ENCODE measurements at regions not wholly inside any gene's neighbourhood (a gene's known extent, or its start where the extent isn't known, plus 50 kb on each side); places are given as distances from the start of the nearest gene placed in this dataset.

DNA sequence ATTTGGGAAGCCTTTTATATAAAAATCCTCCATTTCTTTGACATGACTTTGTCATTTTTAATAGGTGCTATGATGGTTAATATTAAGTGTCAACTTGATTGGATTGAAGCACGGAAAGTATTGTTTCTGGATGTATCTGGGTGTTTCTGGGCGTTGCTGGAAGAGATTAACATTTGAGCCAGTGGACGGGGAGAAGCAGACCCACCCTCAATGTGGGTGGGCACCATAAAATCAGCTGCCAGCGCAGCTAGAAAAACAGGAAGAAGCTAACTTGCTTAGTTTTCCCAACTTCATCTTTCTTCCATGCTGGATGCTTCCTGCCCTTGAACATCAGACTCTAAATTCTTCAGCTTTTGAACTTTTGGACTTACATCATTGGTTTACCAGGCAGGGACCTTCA, 1003.0 kb downstream of the SORCS3 start:
- Mint-ChIP-seq H3K36me3 (no peaks in the 10 kb centered on the region), H3K9me3 (ENCODE audit: low read depth) (peaks cover 2% of the 10 kb centered on the region), H3K4me3 (no peak overlapping the region), H3K27me3 (no peaks in the 10 kb centered on the region), H3K4me1 (no peaks in the 10 kb centered on the region), H3K27ac (no peak overlapping the region)
- ATAC-seq (no peak), DNase-seq (no peak)
- CTCF ChIA-PET: no interaction called here

DNA sequence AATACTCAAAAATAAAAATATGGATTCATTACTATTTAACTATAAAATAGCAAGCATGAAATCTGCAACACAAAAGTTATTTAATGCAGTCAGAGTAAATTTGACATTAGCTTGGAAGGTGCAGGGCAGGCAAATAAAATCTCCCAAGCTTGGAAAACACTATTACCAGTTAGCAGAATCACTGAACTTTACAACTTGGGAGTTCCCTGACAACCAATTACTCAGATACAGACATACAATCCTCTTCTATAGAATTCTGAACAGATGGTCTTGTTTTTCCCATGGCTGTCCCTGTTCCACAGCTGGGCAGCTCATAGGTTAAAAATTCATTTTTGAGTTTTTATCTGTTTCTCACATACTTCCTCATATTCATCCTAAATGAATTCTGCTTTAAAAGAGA, 1002.6 kb downstream of the SORCS3 start:
- no peak overlapping the region for H3K27ac Mint-ChIP-seq
- H3K36me3 Mint-ChIP-seq: no peaks in the 10 kb centered on the region
- H3K9me3 Mint-ChIP-seq (ENCODE audit: low read depth): peaks cover 2% of the 10 kb centered on the region
- H3K4me1 Mint-ChIP-seq: no peaks in the 10 kb centered on the region
- H3K4me3 Mint-ChIP-seq: no peak overlapping the region
- CTCF ChIA-PET: no interaction called here
- no peaks in the 10 kb centered on the region for H3K27me3 Mint-ChIP-seq
- ATAC-seq (no peak), DNase-seq (no peak)

- no peak for DNase-seq
- H3K27ac Mint-ChIP-seq: no peak overlapping the region
- peaks cover 8% of the 10 kb centered on the region for H3K9me3 Mint-ChIP-seq (ENCODE audit: low read depth)
- no peaks in the 10 kb centered on the region for H3K4me1 Mint-ChIP-seq
- no peak overlapping the region for H3K4me3 Mint-ChIP-seq
- ATAC-seq: no peak
- CTCF ChIA-PET: no interaction called here
- H3K36me3 Mint-ChIP-seq: no peaks in the 10 kb centered on the region
- no peaks in the 10 kb centered on the region for H3K27me3 Mint-ChIP-seq
Measured at GRCh38 chr10:105634281-105634680, 993.2 kb downstream of the SORCS3 start.

DNA sequence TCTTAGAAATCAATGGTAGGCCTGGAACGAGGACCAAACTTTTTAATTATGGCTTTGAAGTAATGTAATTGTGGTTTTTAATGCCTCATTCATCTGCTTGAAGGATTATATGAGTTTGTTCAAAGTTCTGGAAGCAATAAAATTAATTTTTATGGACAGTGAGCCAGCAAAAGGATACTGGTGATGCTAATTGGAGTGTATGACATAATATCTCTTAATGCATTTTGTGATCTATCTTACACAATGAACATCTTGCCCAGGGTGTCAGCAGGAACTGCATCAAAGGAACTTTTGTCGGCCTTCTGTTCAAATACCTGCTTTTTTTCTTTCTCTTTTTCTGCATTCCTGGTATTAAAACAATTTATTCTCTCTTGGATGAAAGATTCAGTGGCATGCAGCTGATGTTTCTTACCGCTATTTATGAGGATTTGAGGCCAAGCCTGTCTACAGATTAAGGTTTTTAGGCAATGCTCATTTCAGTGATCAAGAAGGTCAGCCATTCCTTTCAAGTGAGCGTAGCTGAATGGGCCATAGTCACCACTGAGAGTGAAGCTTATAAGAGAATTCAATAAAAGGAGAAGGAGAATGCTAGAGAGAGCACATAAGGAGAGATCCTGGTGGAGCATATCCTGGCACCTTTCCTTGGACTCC, 974.8 kb downstream of the SORCS3 start:
- Mint-ChIP-seq H3K27ac (no peak overlapping the region), H3K27me3 (no peaks in the 10 kb centered on the region), H3K4me1 (no peaks in the 10 kb centered on the region), H3K36me3 (no peaks in the 10 kb centered on the region), H3K4me3 (no peak overlapping the region), H3K9me3 (ENCODE audit: low read depth) (peaks cover 7% of the 10 kb centered on the region)
- DNase-seq: no peak
- CTCF ChIA-PET: no interaction called here
- ATAC-seq: no peak

DNA sequence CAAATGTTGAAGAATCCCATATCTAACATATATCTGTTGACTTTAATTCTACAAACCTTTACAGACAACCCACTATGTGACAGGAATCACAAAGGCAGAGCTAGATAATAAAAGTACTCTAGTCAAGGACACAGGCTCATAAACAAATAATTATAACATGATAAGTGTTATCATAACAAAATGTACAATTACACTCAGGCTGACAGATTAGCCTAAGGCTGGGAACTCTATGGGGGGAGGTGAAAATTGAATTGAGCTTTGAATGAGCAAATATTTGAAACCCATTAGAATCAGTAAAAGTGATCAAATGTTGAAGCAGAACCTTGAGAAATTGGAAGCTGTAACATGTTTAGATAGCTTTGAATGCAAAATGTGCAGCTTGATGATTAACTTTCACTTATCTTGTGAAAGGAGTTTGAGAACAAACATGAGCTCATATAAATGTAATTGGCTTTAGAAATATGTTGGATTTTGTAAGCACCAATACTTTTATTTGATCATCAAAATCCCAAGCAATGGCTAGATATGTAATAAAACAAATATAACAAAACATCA, 970.2 kb downstream of the SORCS3 start:
- DNase-seq (no peak), ATAC-seq (no peak)
- no peaks in the 10 kb centered on the region for H3K27me3 Mint-ChIP-seq
- CTCF ChIA-PET: no interaction called here
- H3K4me1 Mint-ChIP-seq: no peaks in the 10 kb centered on the region
- H3K36me3 Mint-ChIP-seq: no peaks in the 10 kb centered on the region
- H3K4me3 Mint-ChIP-seq: no peak overlapping the region
- H3K27ac Mint-ChIP-seq: no peak overlapping the region
- H3K9me3 Mint-ChIP-seq (ENCODE audit: low read depth): peaks cover 7% of the 10 kb centered on the region

DNA sequence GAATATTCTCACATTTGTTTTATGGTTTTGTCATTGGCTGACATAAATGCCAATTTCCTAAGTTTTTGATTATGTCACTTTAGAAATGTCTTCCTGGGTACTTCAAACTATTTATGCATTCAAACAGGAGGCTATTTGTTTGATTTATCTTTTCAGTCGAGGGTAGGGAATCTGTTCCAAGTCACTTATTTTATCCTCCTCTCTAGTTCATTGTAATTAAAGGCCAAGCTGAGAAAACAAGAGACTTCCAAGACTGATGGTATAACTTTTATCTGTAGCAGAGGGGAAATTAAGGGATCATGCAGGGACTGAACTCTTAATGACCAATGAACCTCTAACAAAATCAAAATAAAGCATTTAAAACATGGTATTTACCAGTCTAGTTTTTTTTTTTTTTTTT, 968.4 kb downstream of the SORCS3 start:
- H3K27ac Mint-ChIP-seq: no peak overlapping the region
- no peak for DNase-seq
- no peaks in the 10 kb centered on the region for H3K4me1 Mint-ChIP-seq
- H3K9me3 Mint-ChIP-seq (ENCODE audit: low read depth): peaks cover 7% of the 10 kb centered on the region
- no peaks in the 10 kb centered on the region for H3K36me3 Mint-ChIP-seq
- CTCF ChIA-PET: no interaction called here
- H3K27me3 Mint-ChIP-seq: no peaks in the 10 kb centered on the region
- no peak for ATAC-seq
- H3K4me3 Mint-ChIP-seq: no peak overlapping the region

DNA sequence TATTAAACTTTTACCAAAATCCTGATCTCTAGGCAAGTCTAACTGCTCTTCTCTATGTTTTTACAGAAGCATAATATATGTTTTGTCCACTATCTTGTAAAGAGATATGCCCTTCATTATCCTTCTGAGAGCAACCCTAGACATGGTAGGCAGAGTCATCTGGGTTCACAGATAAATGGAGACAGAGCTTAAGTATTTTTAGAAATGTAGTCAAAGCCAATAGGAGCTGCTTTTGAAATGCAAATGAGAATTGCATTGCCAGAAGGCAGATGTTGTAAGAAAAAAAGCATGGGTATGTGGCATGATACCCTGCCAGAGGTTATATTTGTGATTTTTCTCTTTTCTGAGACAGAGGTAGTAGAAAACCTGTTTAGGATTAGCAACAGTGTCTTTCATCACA, 964.8 kb downstream of the SORCS3 start:
- ATAC-seq: no peak
- H3K27me3 Mint-ChIP-seq: no peaks in the 10 kb centered on the region
- CTCF ChIA-PET: no interaction called here

DNA sequence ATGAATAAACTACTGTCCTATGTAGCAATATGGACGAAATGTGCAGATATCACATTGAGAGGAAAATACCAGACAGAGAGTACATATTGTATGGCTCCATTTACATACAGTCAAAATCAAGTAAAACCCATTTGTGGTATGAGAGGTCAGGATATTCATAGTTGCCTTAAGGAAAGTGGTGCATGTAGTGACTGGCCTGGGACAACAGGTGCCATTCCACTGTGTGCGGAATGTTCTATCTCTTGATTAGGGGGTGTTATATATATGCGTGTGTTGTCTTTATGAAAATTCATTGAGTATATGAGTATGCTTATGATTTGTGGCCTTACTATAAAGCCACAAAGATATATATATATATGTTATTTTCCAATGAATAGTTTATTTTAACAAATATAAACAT, 964.0 kb downstream of the SORCS3 start:
- Mint-ChIP-seq H3K4me1 (no peaks in the 10 kb centered on the region), H3K36me3 (no peaks in the 10 kb centered on the region), H3K4me3 (no peak overlapping the region), H3K9me3 (ENCODE audit: low read depth) (peaks cover 6% of the 10 kb centered on the region), H3K27me3 (no peaks in the 10 kb centered on the region), H3K27ac (no peak overlapping the region)
- DNase-seq (no peak), ATAC-seq (no peak)
- CTCF ChIA-PET: no interaction called here

More for the DNA sequence above, 964.8 kb downstream of the SORCS3 start:
- Mint-ChIP-seq H3K36me3 (no peaks in the 10 kb centered on the region), H3K4me3 (no peak overlapping the region), H3K9me3 (ENCODE audit: low read depth) (peaks cover 8% of the 10 kb centered on the region), H3K4me1 (no peaks in the 10 kb centered on the region), H3K27ac (no peak overlapping the region)
- DNase-seq: no peak

DNA sequence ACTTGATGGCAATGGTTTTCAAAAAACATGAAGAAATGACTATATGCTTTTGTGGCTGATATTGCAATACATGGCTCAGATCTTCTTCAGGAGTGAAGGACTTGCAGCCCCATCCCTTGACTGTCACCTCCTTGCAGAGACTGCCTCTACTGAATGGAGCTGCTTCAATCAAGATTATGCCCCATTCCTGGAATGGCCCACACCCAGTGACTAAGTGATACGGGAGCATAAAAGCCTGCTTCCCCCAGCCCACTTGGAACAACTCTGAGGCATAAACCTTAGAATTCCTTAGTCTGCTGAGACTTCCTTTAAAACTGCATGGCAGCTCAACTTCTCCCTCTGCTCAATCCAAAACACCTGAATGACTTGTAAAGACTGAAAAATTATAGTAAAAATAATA, 957.1 kb downstream of the SORCS3 start:
- no peaks in the 10 kb centered on the region for H3K4me1 Mint-ChIP-seq
- H3K36me3 Mint-ChIP-seq: no peaks in the 10 kb centered on the region
- H3K27me3 Mint-ChIP-seq: no peaks in the 10 kb centered on the region
- H3K27ac Mint-ChIP-seq: no peak overlapping the region
- CTCF ChIA-PET: no interaction called here
- no peak for DNase-seq
- ATAC-seq: no peak
- H3K4me3 Mint-ChIP-seq: no peak overlapping the region
- peaks cover 8% of the 10 kb centered on the region for H3K9me3 Mint-ChIP-seq (ENCODE audit: low read depth)

DNA sequence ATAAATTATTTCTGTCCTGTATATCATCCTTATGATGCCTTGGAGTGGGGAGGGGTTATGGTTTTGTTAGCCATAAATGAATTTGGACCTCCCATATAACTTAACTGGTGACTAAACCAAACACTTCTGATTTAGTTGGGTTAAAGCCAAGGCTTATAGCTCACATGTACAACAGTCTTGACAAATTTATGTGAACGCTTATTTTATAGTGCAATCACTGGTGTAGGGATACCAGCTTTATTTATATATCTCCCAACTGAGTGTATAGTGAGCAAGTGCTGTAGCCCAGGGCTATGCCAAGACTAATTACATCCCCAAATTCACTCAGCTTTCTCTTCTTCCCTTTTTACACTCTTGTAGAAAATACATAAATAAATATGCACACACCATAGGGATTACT, 956.2 kb downstream of the SORCS3 start:
- Mint-ChIP-seq H3K4me1 (no peaks in the 10 kb centered on the region), H3K36me3 (no peaks in the 10 kb centered on the region), H3K27ac (no peak overlapping the region), H3K27me3 (no peaks in the 10 kb centered on the region), H3K4me3 (no peak overlapping the region), H3K9me3 (ENCODE audit: low read depth) (peaks cover 4% of the 10 kb centered on the region)
- ATAC-seq: no peak
- CTCF ChIA-PET: no interaction called here
- no peak for DNase-seq

DNA sequence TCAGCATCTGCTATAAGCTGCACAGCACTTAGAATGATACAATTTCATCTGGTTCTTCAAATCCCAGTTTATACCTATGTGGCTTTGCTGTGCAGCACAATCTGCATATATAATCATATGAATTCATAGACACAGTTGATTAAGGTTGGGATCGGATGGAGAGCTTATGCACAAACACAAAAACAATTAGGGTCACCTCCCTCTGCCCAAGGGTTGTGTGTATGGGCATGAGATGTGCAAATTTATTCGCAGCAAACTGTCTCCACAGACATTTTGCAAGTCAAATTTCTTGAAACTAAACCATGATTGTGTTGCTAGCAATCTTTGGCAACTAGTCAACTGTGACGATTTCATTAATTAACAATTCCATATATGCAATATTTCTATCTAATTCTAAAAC, 955.7 kb downstream of the SORCS3 start:
- peaks cover 4% of the 10 kb centered on the region for H3K9me3 Mint-ChIP-seq (ENCODE audit: low read depth)
- H3K36me3 Mint-ChIP-seq: no peaks in the 10 kb centered on the region
- DNase-seq (no peak), ATAC-seq (no peak)
- H3K27ac Mint-ChIP-seq: no peak overlapping the region
- H3K4me3 Mint-ChIP-seq: no peak overlapping the region
- CTCF ChIA-PET: no interaction called here
- H3K4me1 Mint-ChIP-seq: no peaks in the 10 kb centered on the region
- no peaks in the 10 kb centered on the region for H3K27me3 Mint-ChIP-seq

DNA sequence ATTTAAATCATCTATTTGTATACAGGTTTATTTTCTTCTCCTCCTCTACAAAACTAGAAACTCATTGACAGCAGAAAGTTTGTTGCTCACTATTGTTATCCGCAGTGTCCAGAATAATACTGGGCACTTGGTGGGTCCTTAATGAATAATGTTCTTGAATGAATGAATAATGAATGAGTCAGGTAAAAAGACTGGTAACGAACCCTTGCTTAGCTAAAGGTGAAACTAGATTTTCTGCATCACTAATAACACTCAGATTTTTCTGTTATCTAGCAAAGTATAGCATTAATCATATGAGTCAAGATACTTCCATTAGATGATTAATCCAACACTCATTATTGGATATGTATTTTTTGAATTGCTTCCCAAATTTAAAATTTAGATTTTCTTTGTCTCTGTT, 953.2 kb downstream of the SORCS3 start:
- Mint-ChIP-seq H3K36me3 (no peaks in the 10 kb centered on the region), H3K27ac (no peak overlapping the region), H3K4me3 (no peak overlapping the region), H3K4me1 (no peaks in the 10 kb centered on the region), H3K27me3 (no peaks in the 10 kb centered on the region), H3K9me3 (ENCODE audit: low read depth) (no peaks in the 10 kb centered on the region)
- no peak for DNase-seq
- ATAC-seq: no peak
- CTCF ChIA-PET: no interaction called here

DNA sequence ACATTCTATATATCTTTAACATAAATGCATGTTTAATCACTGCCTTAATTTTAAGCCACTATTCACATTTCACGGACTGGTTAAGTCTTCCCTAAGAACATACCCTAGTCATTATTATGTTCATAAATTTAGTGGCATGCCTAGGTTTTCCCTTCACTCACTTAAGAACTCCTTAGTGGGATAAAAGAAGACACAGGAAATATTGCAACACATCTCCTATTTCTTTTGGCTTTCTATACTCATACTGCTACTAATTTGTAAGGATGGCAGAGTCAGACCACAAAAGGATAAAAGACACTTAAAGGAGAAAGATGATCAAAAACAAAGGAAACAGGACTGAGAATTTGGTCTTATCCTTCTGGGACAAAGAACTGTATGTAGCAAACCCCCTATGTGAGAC, 951.4 kb downstream of the SORCS3 start:
- no peaks in the 10 kb centered on the region for H3K27me3 Mint-ChIP-seq

GRCh38 chr10:105586451-105587098, 945.5 kb downstream of the SORCS3 start:
- ATAC-seq: no peak
- CTCF ChIA-PET: no interaction called here
- no peak for DNase-seq
- Mint-ChIP-seq H3K4me3 (no peak overlapping the region), H3K36me3 (no peaks in the 10 kb centered on the region), H3K27me3 (no peaks in the 10 kb centered on the region), H3K27ac (no peak overlapping the region), H3K4me1 (no peaks in the 10 kb centered on the region), H3K9me3 (ENCODE audit: low read depth) (peaks cover 6% of the 10 kb centered on the region)

More for the DNA sequence above, 951.4 kb downstream of the SORCS3 start:
- Mint-ChIP-seq H3K36me3 (no peaks in the 10 kb centered on the region), H3K9me3 (ENCODE audit: low read depth) (peaks cover 4% of the 10 kb centered on the region), H3K4me1 (no peaks in the 10 kb centered on the region), H3K4me3 (no peak overlapping the region), H3K27ac (no peak overlapping the region)
- ATAC-seq (no peak), DNase-seq (no peak)
- CTCF ChIA-PET: no interaction called here
